GM19193 (cell line): ENCODE measurements at regions not wholly inside any gene's neighbourhood (a gene's known extent, or its start where the extent isn't known, plus 50 kb on each side); places are given as distances from the start of the nearest gene placed in this dataset.

Experiments
- POLR2A ChIP-seq: IDR thresholded peaks from 4 replicates; pipeline ENCODE4 v1.6.1; 2011; ENCODE audit not compliant: insufficient read depth, insufficient read length; ENCODE audit errors: extremely low read depth

DNA sequence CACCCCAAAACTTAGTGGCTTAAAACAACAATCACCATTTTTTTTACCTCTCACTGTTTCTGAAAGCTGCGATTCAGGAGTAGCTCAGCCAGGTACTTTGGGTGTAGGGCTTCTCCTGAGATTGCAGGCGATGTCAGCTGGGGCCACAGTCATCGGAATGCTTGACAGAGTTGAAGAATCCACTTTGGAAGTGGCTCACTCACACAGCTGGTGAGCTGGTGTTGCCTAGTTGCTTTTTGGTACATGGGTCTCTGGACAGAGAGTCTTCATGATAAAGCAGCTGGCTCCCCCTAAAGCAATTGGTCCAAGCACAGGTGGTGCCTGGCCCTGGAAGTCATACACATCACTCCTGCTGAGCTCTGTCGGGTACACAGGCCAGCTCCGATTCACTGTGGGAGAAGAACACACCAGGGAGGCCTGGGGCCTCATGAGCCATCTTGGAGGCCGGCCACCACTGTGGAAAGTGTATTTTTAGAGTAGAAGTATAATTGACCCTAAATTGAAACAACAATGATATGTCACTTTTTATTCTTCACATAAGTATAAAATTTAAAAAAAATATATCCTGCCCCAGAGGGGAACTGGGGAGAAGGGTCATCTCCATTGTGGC lies 75.2 kb upstream of the GALNT2 start:
- TF ChIP-seq POLR2A, result no peak

DNA sequence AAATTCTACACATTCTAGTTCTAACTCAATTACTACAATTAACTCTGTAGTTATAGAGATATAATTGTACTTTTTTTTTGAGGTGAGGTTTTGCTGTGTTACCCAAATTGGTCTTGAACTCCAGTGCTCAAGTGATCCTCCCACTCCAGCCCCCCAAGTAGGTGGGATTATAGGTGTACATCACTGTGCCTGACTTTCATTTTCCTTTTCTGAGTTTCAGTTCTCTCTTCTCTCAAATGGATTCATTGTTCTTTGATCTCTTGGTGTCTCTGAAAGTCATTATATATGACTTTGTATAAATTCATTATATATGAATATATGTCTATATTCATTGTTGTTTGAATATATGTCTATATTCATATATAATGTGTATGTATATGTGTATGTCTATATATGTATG lies 74.0 kb upstream of the GALNT2 start:
- no peak for TF ChIP-seq POLR2A

DNA sequence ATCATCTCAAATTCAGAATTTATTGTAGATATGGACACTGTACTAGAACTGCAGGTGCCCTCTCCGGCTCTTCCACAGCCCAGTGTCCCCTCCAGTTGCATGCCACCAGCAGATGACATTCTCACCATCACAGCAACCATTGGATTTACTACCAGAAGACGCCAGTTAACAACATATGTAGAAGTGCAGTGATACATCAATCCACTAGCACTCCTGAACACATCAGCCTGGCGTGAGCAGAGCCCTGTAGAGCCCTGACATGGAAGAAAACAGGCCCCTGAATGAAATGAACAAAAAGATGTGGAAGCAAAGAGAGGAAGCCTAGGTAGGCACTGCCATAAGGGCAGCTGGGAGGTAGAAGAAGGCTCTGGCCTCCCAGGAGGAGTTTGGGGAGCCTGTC lies 73.1 kb upstream of the GALNT2 start:
- TF ChIP-seq POLR2A, result no peak

DNA sequence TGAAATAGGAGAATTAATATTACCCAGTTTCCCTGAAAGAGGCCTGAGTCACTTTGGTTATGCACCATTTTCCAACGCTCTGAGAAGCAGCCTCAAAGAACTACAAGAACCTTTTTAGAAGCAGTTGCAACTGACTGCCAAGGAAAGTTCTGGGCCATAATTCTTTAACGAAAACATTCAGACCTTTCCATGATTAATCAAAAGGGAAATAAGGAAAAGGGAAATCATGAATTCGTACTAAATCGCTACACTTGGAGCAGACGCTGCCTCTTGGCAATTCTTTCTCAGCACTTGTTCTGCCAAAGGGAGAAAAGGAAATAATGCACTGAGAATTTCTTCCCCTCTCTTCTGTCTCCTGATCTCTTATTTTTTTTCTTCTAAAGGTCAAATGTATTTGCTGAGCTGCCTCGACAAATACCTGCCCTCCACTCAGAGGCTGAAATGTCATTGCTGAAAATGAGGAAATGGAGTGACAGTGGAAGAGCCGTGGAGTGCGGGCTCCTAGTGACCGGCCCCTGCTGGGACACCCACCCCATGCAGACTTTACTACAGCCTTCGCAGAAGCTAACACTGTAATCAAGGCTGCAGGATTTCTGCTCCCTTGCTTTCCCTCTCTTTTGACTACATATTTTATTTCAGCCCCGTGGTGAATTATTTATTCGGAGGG lies 67.9 kb upstream of the GALNT2 start:
- no peak for TF ChIP-seq POLR2A

DNA sequence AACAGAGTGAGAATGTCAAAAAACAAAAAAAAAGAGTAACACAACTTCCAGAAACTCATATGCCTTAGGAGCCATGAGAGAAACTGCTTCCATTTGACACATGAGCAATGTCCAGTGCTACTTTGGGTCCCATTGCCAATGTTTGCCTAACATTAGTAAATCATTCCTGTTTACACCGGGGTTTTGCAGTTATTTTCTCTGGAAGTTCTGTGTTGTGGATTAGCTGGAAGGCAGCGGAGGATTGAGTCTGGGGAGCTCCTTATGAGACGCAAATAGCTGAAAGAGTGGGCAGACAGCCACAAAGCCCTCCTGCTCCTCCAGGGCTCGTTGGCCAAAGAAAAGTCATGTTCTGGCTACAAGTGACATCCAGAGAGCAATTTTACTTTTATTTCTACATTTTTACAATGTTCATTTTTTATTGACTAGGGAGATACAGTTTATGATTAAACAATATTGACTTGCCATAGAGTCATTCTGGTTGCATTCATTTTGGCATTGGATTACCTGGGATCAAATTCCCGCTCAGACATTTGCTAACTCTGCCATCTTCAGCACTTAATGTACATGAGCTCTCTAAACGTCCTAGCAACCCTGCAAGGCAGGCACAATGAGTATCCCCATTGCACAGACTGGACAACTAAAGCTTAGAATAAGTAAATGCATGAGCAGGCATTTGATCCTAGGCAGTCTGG lies 66.4 kb upstream of the GALNT2 start:
- no peak for TF ChIP-seq POLR2A

DNA sequence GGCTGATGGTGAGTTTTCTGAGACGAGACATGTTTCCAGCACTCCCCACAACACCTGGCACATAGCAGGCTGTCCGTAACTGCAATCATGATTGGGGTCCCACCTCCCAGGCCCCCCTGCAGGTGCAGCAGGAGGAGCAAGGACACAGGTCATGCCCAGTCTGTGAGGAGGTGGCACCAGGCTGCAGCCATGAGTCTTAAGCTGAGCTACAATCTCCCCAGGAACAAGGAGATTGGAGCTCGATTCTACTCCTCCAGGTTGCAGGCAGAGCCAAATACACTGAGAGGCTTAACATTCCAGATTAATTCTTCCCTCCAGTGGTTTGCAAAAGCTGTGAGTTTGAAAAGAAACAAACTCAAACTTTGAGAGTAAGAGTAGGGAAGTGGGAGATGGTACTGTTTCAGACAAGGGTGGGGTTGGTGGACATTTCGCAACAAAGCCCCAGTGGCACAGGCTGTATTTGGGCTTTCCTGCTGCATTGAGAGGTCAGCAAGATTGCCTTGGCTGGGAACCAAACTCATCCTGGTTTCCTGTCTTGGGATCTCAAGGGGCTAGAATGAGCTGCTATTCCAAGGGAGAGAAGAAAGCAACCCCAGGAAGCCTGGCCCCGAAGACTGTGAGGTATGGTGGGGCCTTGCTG lies 64.8 kb upstream of the GALNT2 start:
- no peak for TF ChIP-seq POLR2A

DNA sequence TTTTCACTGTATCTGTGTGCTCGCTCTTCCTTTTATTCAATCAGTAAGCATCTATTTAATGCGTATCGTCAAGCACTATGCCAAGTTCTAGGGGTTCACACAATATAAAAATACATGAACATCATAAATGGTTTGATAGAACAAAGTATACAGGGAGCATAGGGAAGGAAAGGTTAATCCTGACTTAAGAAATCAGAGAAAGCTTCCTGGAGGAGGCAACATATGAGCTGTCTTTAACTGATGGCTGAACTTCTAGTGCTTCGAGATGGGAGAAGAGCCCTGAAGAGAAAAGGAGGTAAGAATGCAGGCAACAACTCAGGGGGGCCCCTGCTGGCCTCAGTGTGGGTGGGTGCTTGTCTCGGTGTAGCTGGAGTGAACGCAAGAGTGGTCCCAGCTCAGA lies 63.6 kb upstream of the GALNT2 start:
- TF ChIP-seq POLR2A, result no peak

DNA sequence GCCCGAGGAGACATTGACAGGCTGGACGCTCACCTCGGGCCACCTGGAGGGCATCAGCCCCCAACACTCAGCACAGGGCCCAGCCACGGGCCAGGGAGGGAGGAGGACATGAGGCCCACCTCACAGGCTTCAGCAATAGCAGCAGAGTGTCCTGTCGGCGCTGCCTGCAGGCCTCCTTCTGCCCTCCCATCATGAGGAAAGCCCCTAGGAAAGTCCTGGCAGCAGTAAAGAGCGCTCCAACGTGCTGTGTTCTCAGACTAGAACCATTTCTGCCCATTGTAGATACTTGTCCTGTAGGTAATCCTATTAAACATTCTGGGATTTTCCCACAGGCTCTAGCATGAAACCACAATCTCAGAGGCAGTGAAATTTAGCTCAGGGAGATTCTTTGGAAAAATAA lies 62.0 kb upstream of the GALNT2 start:
- no peak for TF ChIP-seq POLR2A

DNA sequence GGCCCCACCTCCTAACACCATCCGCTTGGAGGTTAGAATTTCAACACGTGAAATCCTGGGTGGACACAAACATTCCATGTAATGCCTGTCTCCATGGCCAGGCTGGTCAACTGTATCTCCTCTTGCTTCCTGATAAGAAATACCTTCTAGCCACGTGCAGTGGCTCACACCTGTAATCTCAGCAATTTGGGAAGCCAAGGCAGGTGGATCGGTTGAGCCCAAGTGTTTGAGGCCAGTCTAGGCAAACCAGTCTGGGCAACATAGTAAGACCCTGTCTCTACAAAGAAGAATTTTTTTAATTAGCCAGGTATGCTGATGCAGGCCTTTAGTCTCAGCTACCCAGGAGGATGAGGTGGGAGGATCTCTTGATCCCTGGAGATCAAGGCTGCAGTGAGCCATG lies 58.3 kb upstream of the GALNT2 start:
- TF ChIP-seq POLR2A, result no peak

DNA sequence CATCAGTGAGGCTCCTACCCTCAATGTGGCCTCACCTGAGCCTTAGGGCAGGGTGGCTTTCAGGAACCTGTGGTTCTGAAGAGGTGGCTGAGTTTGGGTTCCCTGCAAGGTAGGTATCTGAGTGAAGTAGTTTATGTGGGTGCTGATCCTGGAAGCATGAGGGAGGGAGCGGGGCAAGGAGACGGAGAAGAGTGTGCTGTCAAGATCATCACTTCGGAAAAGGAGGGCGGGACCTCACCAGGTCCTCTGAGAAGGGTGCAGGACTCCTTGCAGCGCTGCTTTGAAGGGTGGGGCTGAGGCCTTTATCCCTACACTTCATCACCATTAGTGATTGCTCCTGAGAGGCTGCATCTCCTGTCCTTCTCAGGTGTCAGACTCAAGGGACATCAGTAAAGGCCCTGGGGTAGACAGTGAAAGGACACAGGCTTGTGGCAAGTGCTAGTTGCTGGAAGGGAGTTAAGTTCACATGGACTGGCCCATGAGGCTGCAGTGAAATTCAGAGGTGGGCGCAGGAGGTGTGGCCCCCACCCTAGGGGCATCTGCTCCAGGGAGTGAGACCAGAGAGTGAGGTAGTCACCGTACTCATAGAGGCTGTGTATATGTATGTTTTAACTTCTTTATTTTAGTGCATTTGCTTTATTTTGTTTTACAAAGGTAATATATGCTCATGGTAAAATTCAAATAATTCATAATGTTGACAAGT lies 57.3 kb upstream of the GALNT2 start:
- no peak for TF ChIP-seq POLR2A

DNA sequence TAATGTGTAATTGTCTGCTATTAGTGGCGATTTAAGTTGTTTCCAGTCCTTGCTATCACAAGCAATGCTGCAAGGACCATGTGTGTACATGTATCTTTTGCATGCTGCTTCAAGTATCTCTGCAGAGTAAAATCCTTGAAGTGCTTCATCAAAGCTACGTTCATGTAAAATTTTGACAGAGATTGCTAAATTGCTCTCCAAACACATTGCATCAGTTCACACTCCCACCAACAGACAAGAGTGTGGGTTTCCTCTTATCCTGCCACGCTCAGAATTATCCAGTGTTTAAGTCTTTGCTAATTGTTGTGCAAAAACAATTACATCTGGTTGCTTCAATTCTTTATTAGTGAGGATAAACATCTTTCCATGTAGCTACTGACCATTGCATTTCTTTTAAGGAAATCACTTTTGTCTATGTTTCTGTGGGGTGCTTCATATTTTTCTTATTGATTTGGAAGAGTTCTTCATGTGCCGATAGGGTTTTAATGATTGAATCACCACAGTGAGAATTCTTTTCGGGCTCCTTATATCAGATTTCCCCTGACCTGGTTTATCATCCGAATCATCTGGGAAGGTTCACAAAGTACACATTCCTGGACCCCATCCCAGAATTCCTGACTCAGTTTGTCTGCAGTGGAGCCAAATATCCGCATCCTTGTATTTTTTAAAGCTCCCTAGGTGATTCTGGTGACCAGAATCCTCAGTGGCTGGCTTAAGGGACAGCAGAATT lies 56.3 kb upstream of the GALNT2 start:
- no peak for TF ChIP-seq POLR2A

DNA sequence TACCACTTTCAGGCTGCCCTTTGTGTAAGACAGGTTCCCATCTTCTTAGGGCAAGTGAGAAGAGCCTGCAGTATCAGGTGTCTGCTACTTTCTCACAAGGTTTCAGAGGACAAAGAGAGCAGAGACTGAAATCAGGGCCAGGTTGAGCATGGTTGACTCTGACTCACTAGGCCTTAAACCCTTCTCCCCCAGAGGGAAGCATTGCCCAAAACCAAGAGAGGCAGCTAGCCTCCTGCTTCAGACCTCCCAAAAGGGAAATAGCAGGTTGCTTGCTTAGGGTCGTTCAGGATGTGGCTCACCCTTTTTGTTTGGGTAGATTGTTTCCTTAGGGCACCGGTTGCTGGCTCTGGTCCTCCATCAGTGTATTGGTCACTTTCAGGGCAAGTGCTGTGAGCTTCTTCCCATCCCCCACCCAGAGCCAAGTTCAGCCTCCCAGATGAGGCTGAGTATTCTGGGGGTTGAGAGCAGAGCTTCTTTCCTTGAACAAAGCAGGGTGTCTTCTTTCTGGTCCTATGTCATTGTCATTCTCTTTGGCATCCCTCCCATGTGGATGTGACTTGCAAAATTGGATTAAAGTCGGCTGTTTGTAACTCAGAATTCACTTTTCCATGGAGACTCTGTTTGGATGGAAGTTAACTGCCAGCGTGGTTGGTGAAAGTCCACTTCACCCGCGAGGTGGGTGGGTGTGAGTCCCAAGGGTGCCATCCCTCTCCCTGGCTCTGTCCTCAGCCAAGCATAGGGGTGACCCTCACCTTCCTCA lies 55.5 kb upstream of the GALNT2 start:
- no peak for TF ChIP-seq POLR2A

DNA sequence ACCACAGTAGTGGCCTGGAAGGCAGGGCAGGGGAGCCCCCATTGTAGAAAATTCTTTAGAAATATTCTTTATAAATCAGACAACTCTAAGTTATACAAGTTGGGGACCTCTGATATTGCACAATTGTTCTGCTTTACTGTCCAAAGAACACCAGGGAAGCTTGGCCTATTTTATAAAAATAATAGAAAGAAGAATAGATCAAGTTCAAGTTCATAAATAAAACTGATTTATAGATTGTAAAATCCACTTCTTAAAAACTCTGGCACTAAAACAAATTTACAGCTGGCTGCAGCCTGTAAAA lies 55.0 kb upstream of the GALNT2 start:
- TF ChIP-seq POLR2A, result no peak

DNA sequence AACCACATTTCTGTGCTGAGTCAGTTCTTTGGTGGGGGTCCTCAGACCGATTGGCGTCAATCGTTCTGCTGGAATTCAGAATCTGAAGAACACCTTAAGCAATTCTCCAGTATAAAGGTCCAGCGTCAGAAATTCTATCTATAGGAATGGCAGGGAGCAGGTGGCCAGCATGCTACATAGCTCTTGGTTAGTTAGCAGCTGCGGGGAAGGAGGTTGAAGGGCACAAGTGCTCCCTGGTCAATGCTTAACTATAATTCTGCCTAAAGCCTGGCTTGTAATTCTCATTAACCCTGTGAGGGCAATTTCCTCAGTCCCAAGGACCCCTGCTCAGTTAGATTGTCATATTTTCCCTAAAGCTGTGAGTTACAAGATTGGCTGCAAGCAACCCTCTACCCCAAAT lies 54.3 kb upstream of the GALNT2 start:
- TF ChIP-seq POLR2A, result no peak
